ENCODE measurements at regions not wholly inside any gene's neighbourhood (a gene's known extent, or its start where the extent isn't known, plus 50 kb on each side); places are given as distances from the start of the nearest gene placed in this dataset.

DNA sequence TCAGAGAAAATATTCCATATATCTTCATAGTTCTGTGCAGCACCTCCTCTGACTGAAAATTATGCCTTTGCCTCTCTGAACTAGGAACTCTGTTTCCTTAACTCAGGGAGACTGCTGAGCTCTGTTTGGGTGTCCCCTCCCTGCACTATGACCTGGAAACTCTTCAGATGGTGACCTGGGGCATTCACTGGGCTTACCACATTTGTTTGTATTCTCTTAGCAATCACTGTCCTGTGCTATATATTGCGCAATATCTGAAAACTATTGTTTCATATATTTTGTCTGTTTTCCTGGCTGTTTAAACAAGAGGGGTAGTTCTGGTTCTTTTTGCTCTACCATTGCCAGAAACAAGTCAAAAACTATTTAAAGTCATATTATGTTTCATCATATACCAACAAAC is 181.8 kb upstream of the KIAA1217 start:
- H3K4me3 ChIP-seq (replicated peaks in 1 of 3; ENCODE audit: insufficient read depth in 1 of 3, low read depth in 1 of 3, low read length in 3 of 3): no peak overlapping the region
- H2AFZ ChIP-seq (ENCODE audit: low read depth, low read length): no peak overlapping the region
- no peaks in the 10 kb centered on the region for H3K9me1 ChIP-seq (replicated peaks; ENCODE audit: control insufficient read depth, extremely low read depth, insufficient read depth, low read length)
- dilution Hi-C loops (cut with MboI; ENCODE audit: extremely low pct_ligation_motif_present, low sequenced_read_pairs) (no loop called here), intact Hi-C loops (cut with micrococcal nuclease) (no loop called here)
- DNase-seq (ENCODE audit: low read depth, low spot score): no peak
- CTCF ChIA-PET: no interaction called here
- no peak overlapping the region for H3K27ac ChIP-seq (ENCODE audit: insufficient read depth, low read depth, low read length)
- H3K27me3 ChIP-seq (ENCODE audit: control insufficient read depth in 2 of 2, insufficient read depth in 2 of 2, low read length in 2 of 2): no peaks in the 10 kb centered on the region
- no peaks in the 10 kb centered on the region for H3K79me2 ChIP-seq (ENCODE audit: control insufficient read depth, insufficient read depth, low read length)
- no peak for FAIRE-seq
- no peak overlapping the region for H3K9ac ChIP-seq (replicated peaks; ENCODE audit: extremely low read depth, insufficient read depth, low read length)
- no peak overlapping the region for H3K4me2 ChIP-seq (ENCODE audit: insufficient read depth, low read length)
- no TSS peak for BruUV-seq (replicated peaks)
- POLR2A ChIA-PET: interaction anchor here (0.7 kb wide), 1 partner anchor 839 kb away, joined by 6 read pairs; no protein-coding TSS in a partner anchor
- H3K4me1 ChIP-seq (ENCODE audit: control insufficient read depth, extremely low read depth, insufficient read depth, low read length): no peaks in the 10 kb centered on the region
- H3K9me3 ChIP-seq (replicated peaks; ENCODE audit: control insufficient read depth, insufficient read depth, low read length): no peaks in the 10 kb centered on the region
- H4K20me1 ChIP-seq (replicated peaks; ENCODE audit: control insufficient read depth, extremely low read depth, insufficient read depth, low read length): no peaks in the 10 kb centered on the region
- no peaks in the 10 kb centered on the region for H3K36me3 ChIP-seq (ENCODE audit: control insufficient read depth in 2 of 2, extremely low read depth in 1 of 2, insufficient read depth in 2 of 2, low read length in 2 of 2)
- TF ChIP-seq GATA2 (IDR thresholded peaks at IDR 0.05; ENCODE audit: insufficient read depth, insufficient read length, low read depth, low read length) (no peak), EZH2 (IDR thresholded peaks at IDR 0.05; ENCODE audit: borderline replicate concordance, low read depth, low read length, severe bottlenecking) (no peak), FOS (IDR thresholded peaks at IDR 0.05; ENCODE audit: borderline replicate concordance, insufficient read depth, low read length) (no peak), POLR2A (IDR thresholded peaks at IDR 0.05; ENCODE audit: low read depth, low read length) (no peak), POLR2AphosphoS5 (IDR thresholded peaks at IDR 0.05; ENCODE audit: insufficient read depth, low read depth, low read length) (no peak), JUN (IDR thresholded peaks at IDR 0.05; ENCODE audit: borderline replicate concordance, insufficient read depth, insufficient read length, low read depth) (no peak), MYC (IDR thresholded peaks at IDR 0.05; ENCODE audit: low read depth, low read length) (no peak)
- TF ChIP-seq, protein P1, sequence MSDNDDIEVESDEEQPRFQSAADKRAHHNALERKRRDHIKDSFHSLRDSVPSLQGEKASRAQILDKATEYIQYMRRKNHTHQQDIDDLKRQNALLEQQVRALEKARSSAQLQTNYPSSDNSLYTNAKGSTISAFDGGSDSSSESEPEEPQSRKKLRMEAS (IDR thresholded peaks at IDR 0.05; ENCODE audit: insufficient read depth, insufficient read length): no peak
- TF ChIP-seq, protein P2, sequence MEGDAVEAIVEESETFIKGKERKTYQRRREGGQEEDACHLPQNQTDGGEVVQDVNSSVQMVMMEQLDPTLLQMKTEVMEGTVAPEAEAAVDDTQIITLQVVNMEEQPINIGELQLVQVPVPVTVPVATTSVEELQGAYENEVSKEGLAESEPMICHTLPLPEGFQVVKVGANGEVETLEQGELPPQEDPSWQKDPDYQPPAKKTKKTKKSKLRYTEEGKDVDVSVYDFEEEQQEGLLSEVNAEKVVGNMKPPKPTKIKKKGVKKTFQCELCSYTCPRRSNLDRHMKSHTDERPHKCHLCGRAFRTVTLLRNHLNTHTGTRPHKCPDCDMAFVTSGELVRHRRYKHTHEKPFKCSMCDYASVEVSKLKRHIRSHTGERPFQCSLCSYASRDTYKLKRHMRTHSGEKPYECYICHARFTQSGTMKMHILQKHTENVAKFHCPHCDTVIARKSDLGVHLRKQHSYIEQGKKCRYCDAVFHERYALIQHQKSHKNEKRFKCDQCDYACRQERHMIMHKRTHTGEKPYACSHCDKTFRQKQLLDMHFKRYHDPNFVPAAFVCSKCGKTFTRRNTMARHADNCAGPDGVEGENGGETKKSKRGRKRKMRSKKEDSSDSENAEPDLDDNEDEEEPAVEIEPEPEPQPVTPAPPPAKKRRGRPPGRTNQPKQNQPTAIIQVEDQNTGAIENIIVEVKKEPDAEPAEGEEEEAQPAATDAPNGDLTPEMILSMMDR (IDR thresholded peaks at IDR 0.05; ENCODE audit: extremely low read depth in 1 of 2, insufficient read depth in 1 of 2, low read depth in 1 of 2, low read length in 2 of 2): no peak
